AML-193 (cell line): ENCODE measurements at regions not wholly inside any gene's neighbourhood (a gene's known extent, or its start where the extent isn't known, plus 50 kb on each side); places are given as distances from the start of the nearest gene placed in this dataset.

Experiments used
- DNase-seq, 2 experiments: peaks; one replicate each; lab custom pipeline; 2025; lab: John Stamatoyannopoulos, UW

GRCh38 chr6:149216459-149216858 is 101.1 kb upstream of the TAB2 start:
- DNase-seq, result no peak

GRCh38 chr6:149217466-149217888 is 100.0 kb upstream of the TAB2 start:
- DNase-seq, result no peak

GRCh38 chr6:149218471-149218870 is 99.0 kb upstream of the TAB2 start:
- no peak for DNase-seq

- no peak for DNase-seq
Observed at GRCh38 chr6:149218915-149219314, 98.6 kb upstream of the TAB2 start.

GRCh38 chr6:149220882-149221773 is 96.4 kb upstream of the TAB2 start:
- DNase-seq, result no peak

- DNase-seq, result no peak
Observed at GRCh38 chr6:149221774-149222070, 95.8 kb upstream of the TAB2 start.

- DNase-seq, result no peak
Observed at GRCh38 chr6:149223120-149223903, 94.2 kb upstream of the TAB2 start.

- no peak for DNase-seq
Observed at GRCh38 chr6:149223904-149224351, 93.6 kb upstream of the TAB2 start.

- no peak for DNase-seq
Observed at GRCh38 chr6:149224399-149224798, 93.1 kb upstream of the TAB2 start.

- no peak for DNase-seq
Observed at GRCh38 chr6:149225370-149225769, 92.1 kb upstream of the TAB2 start.

- no peak for DNase-seq
Observed at GRCh38 chr6:149225946-149226345, 91.6 kb upstream of the TAB2 start.

GRCh38 chr6:149227796-149228195 is 89.7 kb upstream of the TAB2 start:
- no peak for DNase-seq

- no peak for DNase-seq
Observed at GRCh38 chr6:149228311-149228955, 89.1 kb upstream of the TAB2 start.

- DNase-seq, result no peak
Observed at GRCh38 chr6:149229096-149229495, 88.4 kb upstream of the TAB2 start.

GRCh38 chr6:149230712-149231460 is 86.6 kb upstream of the TAB2 start:
- DNase-seq, result no peak

- no peak for DNase-seq
Observed at GRCh38 chr6:149231778-149232177, 85.7 kb upstream of the TAB2 start.

- DNase-seq, result no peak
Observed at GRCh38 chr6:149233056-149233715, 84.3 kb upstream of the TAB2 start.

- peak; percentile 30 to 36 for DNase-seq
Observed at GRCh38 chr6:149234051-149234962, 83.2 kb upstream of the TAB2 start.

- peak; percentile 93 to 94 for DNase-seq
Observed at GRCh38 chr6:149235130-149235561, 82.4 kb upstream of the TAB2 start.

GRCh38 chr6:149236589-149236988 is 80.9 kb upstream of the TAB2 start:
- DNase-seq, result no peak
